HG03460 (cell line): ENCODE measurements at regions not wholly inside any gene's neighbourhood (a gene's known extent, or its start where the extent isn't known, plus 50 kb on each side); places are given as distances from the start of the nearest gene placed in this dataset.
"Not testable (repeated sequence)": the region's sequence is repeated elsewhere in the genome, so short reads cannot be mapped to it uniquely, and the experiment has no call there.

Experiments
- ATAC-seq: cut with Tn5 transposase; IDR thresholded peaks from one replicate; pipeline ENCODE4 v1.9.1; 2021; ENCODE audit not compliant: unreplicated experiment

GRCh38 chr16:60413969-60414368, 1622.3 kb downstream of the CDH8 start:
- ATAC-seq = no peak

GRCh38 chr16:60407606-60408005, 1628.6 kb downstream of the CDH8 start:
- ATAC-seq = no peak

- no peak for ATAC-seq
These were observed 1629.2 kb downstream of the CDH8 start for GRCh38 chr16:60407034-60407433.

GRCh38 chr16:60405286-60405685, 1631.0 kb downstream of the CDH8 start:
- no peak for ATAC-seq

GRCh38 chr16:60404401-60404800, 1631.8 kb downstream of the CDH8 start:
- ATAC-seq = no peak

GRCh38 chr16:60402941-60403340, 1633.3 kb downstream of the CDH8 start:
- ATAC-seq = not testable (repeated sequence)

GRCh38 chr16:60392380-60392779, 1643.9 kb downstream of the CDH8 start:
- no peak for ATAC-seq

GRCh38 chr16:60371591-60371990, 1637.5 kb upstream of the GOT2 start:
- no peak for ATAC-seq

GRCh38 chr16:60367739-60368138, 1633.6 kb upstream of the GOT2 start:
- no peak for ATAC-seq

- no peak for ATAC-seq
These were observed 1629.5 kb upstream of the GOT2 start for GRCh38 chr16:60363566-60363965.

- not testable (repeated sequence) for ATAC-seq
These were observed 1625.8 kb upstream of the GOT2 start for GRCh38 chr16:60359866-60360265.

- not testable (repeated sequence) for ATAC-seq
These were observed 1625.3 kb upstream of the GOT2 start for GRCh38 chr16:60359412-60359811.

GRCh38 chr16:60357876-60358522, 1623.9 kb upstream of the GOT2 start:
- not testable (repeated sequence) for ATAC-seq

GRCh38 chr16:60346256-60346655, 1612.1 kb upstream of the GOT2 start:
- no peak for ATAC-seq

GRCh38 chr16:60337671-60338070, 1603.6 kb upstream of the GOT2 start:
- ATAC-seq = no peak

GRCh38 chr16:60331168-60331567, 1597.1 kb upstream of the GOT2 start:
- no peak for ATAC-seq

GRCh38 chr16:60329108-60329507, 1595.0 kb upstream of the GOT2 start:
- no peak for ATAC-seq

GRCh38 chr16:60328152-60328551, 1594.0 kb upstream of the GOT2 start:
- ATAC-seq = no peak

- no peak for ATAC-seq
These were observed 1584.4 kb upstream of the GOT2 start for GRCh38 chr16:60318486-60318885.

GRCh38 chr16:60310846-60311445, 1576.8 kb upstream of the GOT2 start:
- ATAC-seq = no peak

- ATAC-seq = no peak
These were observed 1570.6 kb upstream of the GOT2 start for GRCh38 chr16:60304720-60305119.

GRCh38 chr16:60304066-60304465, 1570.0 kb upstream of the GOT2 start:
- ATAC-seq = no peak

GRCh38 chr16:60302676-60303075, 1568.6 kb upstream of the GOT2 start:
- no peak for ATAC-seq
